HUES48 (cell line): ENCODE measurements at regions not wholly inside any gene's neighbourhood (a gene's known extent, or its start where the extent isn't known, plus 50 kb on each side); places are given as distances from the start of the nearest gene placed in this dataset.

ENCODE experiments used
- H3K27ac ChIP-seq: one replicate; pipeline ENCODE4 v1.7.0; 2013; ENCODE audit warnings: low read depth, low read length, inconsistent platforms
- H3K27me3 ChIP-seq: 2 replicates; pipeline ENCODE4 v1.6.1; 2013; ENCODE audit warnings: mild to moderate bottlenecking, low read length; ENCODE audit not compliant: control insufficient read depth, insufficient read depth
- H3K36me3 ChIP-seq: 2 replicates; pipeline ENCODE4 v1.6.1; 2013; ENCODE audit warnings: low read length; ENCODE audit not compliant: control insufficient read depth, insufficient read depth
- H3K4me1 ChIP-seq: 2 replicates; pipeline ENCODE4 v1.6.1; 2013; ENCODE audit warnings: mild to moderate bottlenecking, low read length; ENCODE audit not compliant: control insufficient read depth, insufficient read depth
- H3K4me3 ChIP-seq: 2 replicates; pipeline ENCODE4 v1.5.1; 2013; ENCODE audit warnings: mild to moderate bottlenecking, low read depth, low read length
- H3K9ac ChIP-seq: 2 replicates; pipeline ENCODE4 v1.6.1; 2013; ENCODE audit warnings: mild to moderate bottlenecking, low read depth, low read length, moderate library complexity
- H3K9me3 ChIP-seq: 2 replicates; pipeline ENCODE4 v1.6.1; 2013; ENCODE audit warnings: low read length; ENCODE audit not compliant: control insufficient read depth, insufficient read depth

GRCh38 chrX:121135488-121136207 lies 88.2 kb downstream of the GLUD2 start:
- no peak overlapping the region for H3K9ac ChIP-seq
- H3K4me3 ChIP-seq: no peak overlapping the region
- H3K27me3 ChIP-seq: no peaks in the 10 kb centered on the region
- H3K4me1 ChIP-seq: no peaks in the 10 kb centered on the region
- peaks cover 4% of the 10 kb centered on the region; the same call in 1 of the 2 replicates for H3K9me3 ChIP-seq
- no peaks in the 10 kb centered on the region for H3K36me3 ChIP-seq
- no peak overlapping the region for H3K27ac ChIP-seq

- no peaks in the 10 kb centered on the region for H3K9me3 ChIP-seq
Observed at GRCh38 chrX:121146059-121146628, 98.7 kb downstream of the GLUD2 start.

GRCh38 chrX:121150217-121150616 lies 102.8 kb downstream of the GLUD2 start:
- Histone ChIP-seq H3K27ac (no peak overlapping the region), H3K4me1 (peaks cover 12% of the 10 kb centered on the region; the same call in 1 of the 2 replicates), H3K9ac (no peak overlapping the region), H3K27me3 (peaks cover 38% of the 10 kb centered on the region), H3K9me3 (no peaks in the 10 kb centered on the region), H3K4me3 (no peak overlapping the region), H3K36me3 (no peaks in the 10 kb centered on the region)

More at GRCh38 chrX:121146059-121146628, 98.7 kb downstream of the GLUD2 start:
- Histone ChIP-seq H3K36me3 (no peaks in the 10 kb centered on the region), H3K9ac (no peak overlapping the region), H3K27me3 (peaks cover 12% of the 10 kb centered on the region; the same call in 1 of the 2 replicates), H3K27ac (no peak overlapping the region), H3K4me1 (peaks cover 12% of the 10 kb centered on the region; the same call in 1 of the 2 replicates), H3K4me3 (no peak overlapping the region)

GRCh38 chrX:121151293-121151692 lies 103.9 kb downstream of the GLUD2 start:
- Histone ChIP-seq H3K27ac (no peak overlapping the region), H3K4me3 (no peak overlapping the region), H3K4me1 (peaks cover 12% of the 10 kb centered on the region; the same call in 1 of the 2 replicates), H3K9me3 (no peaks in the 10 kb centered on the region), H3K27me3 (peaks cover 38% of the 10 kb centered on the region), H3K36me3 (no peaks in the 10 kb centered on the region), H3K9ac (no peak overlapping the region)

- H3K4me3 ChIP-seq: no peak overlapping the region
- H3K9me3 ChIP-seq: no peaks in the 10 kb centered on the region
- no peak overlapping the region for H3K27ac ChIP-seq
- no peaks in the 10 kb centered on the region for H3K36me3 ChIP-seq
- peaks cover 33% of the 10 kb centered on the region for H3K27me3 ChIP-seq
- no peak overlapping the region for H3K9ac ChIP-seq
- peaks cover 9% of the 10 kb centered on the region for H3K4me1 ChIP-seq
Observed at GRCh38 chrX:121154858-121155404, 107.5 kb downstream of the GLUD2 start.

- Histone ChIP-seq H3K9me3 (no peaks in the 10 kb centered on the region), H3K4me3 (no peak overlapping the region), H3K27ac (no peak overlapping the region), H3K4me1 (no peaks in the 10 kb centered on the region; the same call in 1 of the 2 replicates), H3K27me3 (no peaks in the 10 kb centered on the region; the same call in 1 of the 2 replicates), H3K36me3 (no peaks in the 10 kb centered on the region), H3K9ac (no peak overlapping the region)
Observed at GRCh38 chrX:121160987-121161386, 113.6 kb downstream of the GLUD2 start.

GRCh38 chrX:121161501-121161933 lies 114.1 kb downstream of the GLUD2 start:
- Histone ChIP-seq H3K27me3 (no peaks in the 10 kb centered on the region; the same call in 1 of the 2 replicates), H3K9me3 (no peaks in the 10 kb centered on the region), H3K4me3 (no peak overlapping the region), H3K9ac (no peak overlapping the region), H3K36me3 (no peaks in the 10 kb centered on the region), H3K4me1 (no peaks in the 10 kb centered on the region; the same call in 1 of the 2 replicates), H3K27ac (no peak overlapping the region)

- Histone ChIP-seq H3K9ac (no peak overlapping the region), H3K4me1 (no peaks in the 10 kb centered on the region; the same call in 1 of the 2 replicates), H3K9me3 (no peaks in the 10 kb centered on the region), H3K36me3 (no peaks in the 10 kb centered on the region), H3K27ac (no peak overlapping the region), H3K27me3 (no peaks in the 10 kb centered on the region), H3K4me3 (no peak overlapping the region)
Observed at GRCh38 chrX:121163443-121163842, 116.0 kb downstream of the GLUD2 start.

- H3K9me3 ChIP-seq: no peaks in the 10 kb centered on the region
- no peaks in the 10 kb centered on the region for H3K27me3 ChIP-seq
- H3K4me3 ChIP-seq: no peak overlapping the region
- no peaks in the 10 kb centered on the region for H3K4me1 ChIP-seq
- H3K9ac ChIP-seq: no peak overlapping the region
- H3K36me3 ChIP-seq: no peaks in the 10 kb centered on the region
- no peak overlapping the region for H3K27ac ChIP-seq
Observed at GRCh38 chrX:121165930-121166359, 118.5 kb downstream of the GLUD2 start.

GRCh38 chrX:121169099-121170035 lies 122.0 kb downstream of the GLUD2 start:
- Histone ChIP-seq H3K27me3 (no peaks in the 10 kb centered on the region), H3K4me3 (no peak overlapping the region), H3K36me3 (no peaks in the 10 kb centered on the region), H3K4me1 (no peaks in the 10 kb centered on the region), H3K27ac (no peak overlapping the region), H3K9ac (no peak overlapping the region), H3K9me3 (no peaks in the 10 kb centered on the region)
